Activated T-cell treated with anti-CD3 and anti-CD28 coated beads, Interleukin-2, amount 50 U/mL, for 72 hours (primary cell): ENCODE measurements at regions not wholly inside any gene's neighbourhood (a gene's known extent, or its start where the extent isn't known, plus 50 kb on each side); places are given as distances from the start of the nearest gene placed in this dataset.
"Not testable (repeated sequence)": the region's sequence is repeated elsewhere in the genome, so short reads cannot be mapped to it uniquely, and the experiment has no call there.

Source experiments
- ATAC-seq, 2 donors: fragments of 150-1000 bp; cut with Tn5 transposase; replicated peaks in 1 of 2; 2 replicates each; pipeline ENCODE4 v1.10.0; 2021; ENCODE audit warnings: moderate library complexity in 2 of 2, mild to moderate bottlenecking in 1 of 2
- DNase-seq, 2 donors: peaks; one replicate each; pipeline ENCODE4 v3.0.0; 2021 to 2022; ENCODE audit warnings: mixed read lengths in 1 of 2
- H3K27ac Mint-ChIP-seq: one replicate; pipeline ENCODE4 v1.8.0; 2022; ENCODE audit warnings: mild to moderate bottlenecking, moderate library complexity, mixed read lengths
- H3K27me3 Mint-ChIP-seq: one replicate; pipeline ENCODE4 v1.8.0; 2022; ENCODE audit warnings: low read depth, mixed read lengths
- H3K36me3 Mint-ChIP-seq, 2 donors: one replicate each; pipeline ENCODE4 v1.8.0; 2022; ENCODE audit warnings: mixed read lengths in 2 of 2, mild to moderate bottlenecking in 1 of 2; ENCODE audit not compliant: insufficient read depth in 2 of 2
- H3K4me1 Mint-ChIP-seq: one replicate; pipeline ENCODE4 v1.8.0; 2022; ENCODE audit warnings: low read depth, mixed read lengths
- H3K4me3 Mint-ChIP-seq, 2 donors: one replicate each; pipeline ENCODE4 v1.8.0; 2022; ENCODE audit warnings: mild to moderate bottlenecking in 2 of 2, mixed read lengths in 2 of 2, moderate library complexity in 2 of 2
- H3K9me3 Mint-ChIP-seq, 2 donors: one replicate each; pipeline ENCODE4 v1.8.0; 2022; ENCODE audit warnings: mixed read lengths in 2 of 2

- H3K36me3 Mint-ChIP-seq, result no peaks in the 10 kb centered on the region
- H3K4me1 Mint-ChIP-seq, result no peaks in the 10 kb centered on the region
- ATAC-seq, result no peak
- no peak overlapping the region for H3K4me3 Mint-ChIP-seq
- no peak overlapping the region for H3K27ac Mint-ChIP-seq
- no peaks in the 10 kb centered on the region for H3K27me3 Mint-ChIP-seq
- DNase-seq, result no peak
- H3K9me3 Mint-ChIP-seq, result peaks cover 0 to 2% of the 10 kb centered on the region in 2 donors
Observed at GRCh38 chr2:210730672-210731071, 174.3 kb downstream of the CPS1 start.

- H3K27ac Mint-ChIP-seq, H3K27me3 Mint-ChIP-seq, ATAC-seq, H3K36me3 Mint-ChIP-seq, DNase-seq, H3K4me1 Mint-ChIP-seq, H3K4me3 Mint-ChIP-seq, H3K9me3 Mint-ChIP-seq: not testable (repeated sequence)
Observed at GRCh38 chr2:210746826-210747225, 190.4 kb downstream of the CPS1 start.

- ATAC-seq (no peak), DNase-seq (no peak)
- Mint-ChIP-seq H3K9me3 (no peaks in the 10 kb centered on the region), H3K4me1 (peaks cover 5% of the 10 kb centered on the region), H3K27me3 (no peaks in the 10 kb centered on the region), H3K36me3 (no peaks in the 10 kb centered on the region), H3K4me3 (no peak overlapping the region), H3K27ac (no peak overlapping the region)
Observed at GRCh38 chr2:210752532-210752931, 196.1 kb downstream of the CPS1 start.

GRCh38 chr2:210753386-210753785 lies 197.0 kb downstream of the CPS1 start:
- no peaks in the 10 kb centered on the region for H3K9me3 Mint-ChIP-seq
- ATAC-seq, result no peak
- no peaks in the 10 kb centered on the region for H3K27me3 Mint-ChIP-seq
- no peak for DNase-seq
- no peak overlapping the region for H3K27ac Mint-ChIP-seq
- no peaks in the 10 kb centered on the region for H3K36me3 Mint-ChIP-seq
- H3K4me3 Mint-ChIP-seq, result no peak overlapping the region
- peaks cover 5% of the 10 kb centered on the region for H3K4me1 Mint-ChIP-seq

- no peak overlapping the region for H3K4me3 Mint-ChIP-seq
- H3K27ac Mint-ChIP-seq, result no peak overlapping the region
- H3K27me3 Mint-ChIP-seq, result no peaks in the 10 kb centered on the region
- peaks cover 0 to 3% of the 10 kb centered on the region in 2 donors for H3K9me3 Mint-ChIP-seq
- H3K36me3 Mint-ChIP-seq, result no peaks in the 10 kb centered on the region
- DNase-seq (no peak), ATAC-seq (no peak)
- peaks cover 5% of the 10 kb centered on the region for H3K4me1 Mint-ChIP-seq
Observed at GRCh38 chr2:210756855-210757254, 200.5 kb downstream of the CPS1 start.

DNA sequence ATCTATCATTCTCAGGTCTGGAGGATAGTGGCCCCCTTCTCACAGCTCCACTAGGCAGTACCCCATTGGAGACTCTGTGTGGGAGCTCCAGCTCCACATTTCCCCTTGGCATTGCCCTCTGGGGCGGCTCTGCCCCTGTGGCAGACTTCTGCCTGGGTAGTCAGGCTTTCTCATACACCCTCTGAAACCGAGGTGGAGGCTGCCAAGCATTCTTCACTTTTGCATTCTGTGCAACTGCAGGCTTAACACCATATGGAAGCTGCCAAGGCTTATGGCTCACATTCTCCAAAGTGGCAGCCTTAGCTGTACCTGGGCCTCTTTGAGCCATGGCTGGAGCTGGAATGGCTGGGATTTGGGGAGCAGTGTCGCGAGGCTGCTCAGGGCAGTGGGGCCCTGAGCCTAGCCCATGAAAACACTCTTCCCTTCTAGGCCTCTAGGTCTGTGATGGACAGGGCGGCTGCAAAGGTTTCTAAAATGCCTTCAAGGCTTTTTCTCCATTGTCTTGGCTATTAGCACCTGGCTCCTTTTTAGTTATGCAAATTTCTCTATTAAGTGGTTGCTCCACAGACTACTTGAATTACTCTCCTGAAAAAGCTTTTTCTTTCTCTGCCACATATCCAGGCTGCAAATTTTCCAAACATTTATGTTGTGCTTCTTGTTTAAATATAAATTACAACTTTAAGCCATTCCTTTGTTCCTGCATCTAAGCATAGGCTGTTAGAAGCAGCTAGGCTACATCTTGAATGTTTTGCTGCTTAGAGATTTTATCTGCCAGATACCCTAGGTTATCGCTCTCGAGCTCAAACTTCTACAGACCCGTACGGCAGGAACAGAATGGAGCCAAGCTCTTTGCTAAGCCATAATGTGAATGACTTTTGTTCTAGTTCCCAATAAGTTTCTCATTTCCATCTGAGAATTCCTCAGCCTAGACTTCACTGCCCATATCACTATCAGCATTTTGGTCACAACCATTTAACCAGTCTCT lies 206.5 kb downstream of the CPS1 start:
- no peaks in the 10 kb centered on the region for H3K27me3 Mint-ChIP-seq
- H3K27ac Mint-ChIP-seq, result no peak overlapping the region
- H3K36me3 Mint-ChIP-seq, result no peaks in the 10 kb centered on the region
- H3K9me3 Mint-ChIP-seq, result peaks cover 3% of the 10 kb centered on the region in 2 donors
- ATAC-seq (no peak), DNase-seq (no peak)
- no peaks in the 10 kb centered on the region for H3K4me1 Mint-ChIP-seq
- H3K4me3 Mint-ChIP-seq, result no peak overlapping the region

GRCh38 chr2:210768329-210768910 lies 212.0 kb downstream of the CPS1 start:
- DNase-seq, result no peak
- ATAC-seq, result no peak
- Mint-ChIP-seq H3K27me3 (no peaks in the 10 kb centered on the region), H3K9me3 (peaks cover 11% of the 10 kb centered on the region in 2 donors), H3K27ac (no peak overlapping the region), H3K4me3 (no peak overlapping the region), H3K36me3 (no peaks in the 10 kb centered on the region), H3K4me1 (no peaks in the 10 kb centered on the region)

DNA sequence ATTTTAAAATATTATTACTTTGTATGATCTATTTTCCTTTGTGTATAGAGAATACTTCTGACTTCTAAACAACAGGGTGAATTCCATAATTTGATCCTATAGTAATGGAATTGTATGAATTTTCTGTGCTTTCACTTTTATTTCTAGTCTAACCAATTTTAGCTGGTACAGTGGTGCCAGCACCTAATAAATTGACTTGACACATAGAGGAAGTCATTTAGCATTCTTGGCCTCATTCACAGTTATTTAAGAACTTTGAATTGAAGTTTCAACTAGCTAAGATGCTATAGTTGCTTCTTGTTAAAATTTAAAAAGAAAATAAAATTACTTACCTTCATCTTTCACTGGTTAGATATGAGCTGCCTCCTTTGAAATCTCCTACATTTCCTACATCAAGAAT lies 220.4 kb downstream of the CPS1 start:
- no peak for ATAC-seq
- Mint-ChIP-seq H3K4me1 (no peaks in the 10 kb centered on the region), H3K4me3 (no peak overlapping the region), H3K27me3 (no peaks in the 10 kb centered on the region), H3K36me3 (no peaks in the 10 kb centered on the region), H3K27ac (no peak overlapping the region), H3K9me3 (peaks cover 9 to 14% of the 10 kb centered on the region in 2 donors)
- DNase-seq, result no peak

DNA sequence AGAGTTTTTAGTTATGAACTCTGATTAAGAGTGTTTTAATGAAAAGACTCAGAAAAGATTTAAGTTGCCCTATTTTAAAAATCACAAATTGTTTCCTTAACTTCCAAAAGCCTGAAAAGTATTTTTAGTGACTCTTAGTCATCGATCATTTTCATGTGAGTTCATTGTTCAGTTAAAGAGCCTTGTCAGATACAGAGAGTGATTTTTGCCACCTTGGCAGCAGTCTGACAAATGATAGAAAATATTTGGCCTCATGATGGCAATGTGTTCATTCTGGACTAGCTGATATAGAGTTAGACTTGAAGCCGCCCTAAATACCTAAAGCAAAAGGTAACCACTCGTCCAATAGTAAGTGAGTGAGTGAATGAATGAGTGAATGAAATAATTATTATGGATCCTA lies 225.8 kb downstream of the CPS1 start:
- no peaks in the 10 kb centered on the region for H3K36me3 Mint-ChIP-seq
- H3K27me3 Mint-ChIP-seq, result no peaks in the 10 kb centered on the region
- H3K4me1 Mint-ChIP-seq, result no peaks in the 10 kb centered on the region
- no peak overlapping the region for H3K4me3 Mint-ChIP-seq
- ATAC-seq (no peak), DNase-seq (no peak)
- H3K9me3 Mint-ChIP-seq, result peaks cover 3 to 6% of the 10 kb centered on the region in 2 donors
- H3K27ac Mint-ChIP-seq, result no peak overlapping the region

DNA sequence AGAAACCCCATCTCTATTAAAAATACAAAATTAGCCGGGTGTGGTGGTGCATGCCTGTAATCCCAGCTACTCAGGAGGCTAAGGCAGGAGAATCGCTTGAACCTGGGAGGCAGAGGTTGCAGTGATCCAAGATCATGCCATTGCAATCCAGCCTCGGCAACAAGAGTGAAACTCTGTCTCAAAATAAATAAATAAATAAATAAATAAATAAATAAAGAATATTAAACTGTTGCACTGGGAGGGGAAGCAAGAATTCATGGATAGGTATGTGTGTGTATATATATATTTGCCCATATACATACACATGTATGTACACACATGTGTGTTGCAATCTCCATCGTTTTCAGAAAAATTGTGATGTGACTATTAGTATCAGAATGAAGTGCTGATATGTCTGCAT lies 231.4 kb downstream of the CPS1 start:
- not testable (repeated sequence) for H3K27me3 Mint-ChIP-seq, H3K9me3 Mint-ChIP-seq, H3K36me3 Mint-ChIP-seq, H3K4me1 Mint-ChIP-seq, H3K4me3 Mint-ChIP-seq, DNase-seq, ATAC-seq, H3K27ac Mint-ChIP-seq

- DNase-seq, result no peak
- no peak for ATAC-seq
- Mint-ChIP-seq H3K4me3 (no peak overlapping the region), H3K36me3 (no peaks in the 10 kb centered on the region), H3K27ac (no peak overlapping the region), H3K4me1 (no peaks in the 10 kb centered on the region), H3K9me3 (no peaks in the 10 kb centered on the region), H3K27me3 (no peaks in the 10 kb centered on the region)
Observed at GRCh38 chr2:210792000-210792399, 235.6 kb downstream of the CPS1 start.

- Mint-ChIP-seq H3K4me3 (no peak overlapping the region), H3K4me1 (no peaks in the 10 kb centered on the region), H3K36me3 (no peaks in the 10 kb centered on the region), H3K27ac (no peak overlapping the region), H3K9me3 (no peaks in the 10 kb centered on the region), H3K27me3 (no peaks in the 10 kb centered on the region)
- no peak for DNase-seq
- no peak for ATAC-seq
Observed at GRCh38 chr2:210795506-210795905, 239.1 kb downstream of the CPS1 start.

- no peak overlapping the region for H3K27ac Mint-ChIP-seq
- no peaks in the 10 kb centered on the region for H3K4me1 Mint-ChIP-seq
- H3K27me3 Mint-ChIP-seq, result no peaks in the 10 kb centered on the region
- no peak for DNase-seq
- H3K9me3 Mint-ChIP-seq, result peaks cover 0 to 3% of the 10 kb centered on the region in 2 donors
- no peak overlapping the region for H3K4me3 Mint-ChIP-seq
- ATAC-seq, result no peak
- H3K36me3 Mint-ChIP-seq, result no peaks in the 10 kb centered on the region
Observed at GRCh38 chr2:210798180-210798579, 241.8 kb downstream of the CPS1 start.
